DOHH2 (cell line): ENCODE measurements at regions not wholly inside any gene's neighbourhood (a gene's known extent, or its start where the extent isn't known, plus 50 kb on each side); places are given as distances from the start of the nearest gene placed in this dataset.

ENCODE experiments used
- H3F3A ChIP-seq: fragments of 200-600 bp; sonication (generic), shearing (Covaris generic); 2 replicates; pipeline ENCODE4 v1.6.0; 2016; ENCODE audit warnings: antibody characterized with exemption, mild to moderate bottlenecking; ENCODE audit not compliant: control insufficient read depth, insufficient read depth
- H3K27ac ChIP-seq: fragments of 200-600 bp; sonication (generic); 2 replicates; pipeline ENCODE4 v1.5.1; 2014; ENCODE audit warnings: low read depth, mild to moderate bottlenecking, low read length, moderate library complexity
- H3K27me3 ChIP-seq: fragments of 200-600 bp; sonication (generic); 2 replicates; pipeline ENCODE4 v1.6.1; 2014; ENCODE audit warnings: mild to moderate bottlenecking, low read length, mixed read lengths; ENCODE audit not compliant: control insufficient read depth
- H3K36me3 ChIP-seq: fragments of 200-600 bp; sonication (generic); 2 replicates; pipeline ENCODE4 v1.6.1; 2014; ENCODE audit warnings: mild to moderate bottlenecking, low read length, moderate library complexity, mixed read lengths; ENCODE audit not compliant: control insufficient read depth
- H3K4me1 ChIP-seq: fragments of 200-600 bp; sonication (generic); 2 replicates; pipeline ENCODE4 v1.6.1; 2014; ENCODE audit warnings: mild to moderate bottlenecking, low read length, mixed read lengths; ENCODE audit not compliant: control insufficient read depth
- H3K4me2 ChIP-seq: fragments of 200-600 bp; sonication (generic); 2 replicates; pipeline ENCODE4 v1.6.0; 2014; ENCODE audit warnings: mild to moderate bottlenecking, low read length, moderate library complexity
- H3K4me3 ChIP-seq: fragments of 200-600 bp; sonication (generic); 2 replicates; pipeline ENCODE4 v1.5.1; 2014; ENCODE audit warnings: mild to moderate bottlenecking, low read length, mixed read lengths
- H3K79me2 ChIP-seq: fragments of 200-600 bp; sonication (generic); 2 replicates; pipeline ENCODE4 v1.6.1; 2014; ENCODE audit warnings: mild to moderate bottlenecking, low read length, mixed read lengths; ENCODE audit not compliant: control insufficient read depth
- H3K9me2 ChIP-seq: fragments of 200-600 bp; sonication (generic); replicated peaks from 2 replicates; pipeline ENCODE4 v1.6.1; 2014; ENCODE audit warnings: mild to moderate bottlenecking, low read length, mixed read lengths; ENCODE audit not compliant: control insufficient read depth
- H3K9me3 ChIP-seq: fragments of 200-600 bp; sonication (generic); 2 replicates; pipeline ENCODE4 v1.6.1; 2014; ENCODE audit warnings: antibody characterized with exemption, low read length, mixed read lengths; ENCODE audit not compliant: control insufficient read depth, insufficient read depth
- H4K20me1 ChIP-seq: fragments of 200-600 bp; sonication (generic); 2 replicates; pipeline ENCODE4 v1.6.0; 2014; ENCODE audit warnings: low read depth, mild to moderate bottlenecking, antibody characterized with exemption, low read length, moderate library complexity; ENCODE audit not compliant: control insufficient read depth, insufficient read depth
- CTCF ChIP-seq: fragments of 200-600 bp; sonication (generic); IDR thresholded peaks from one replicate; pipeline ENCODE4 v1.5.1; 2014; ENCODE audit warnings: antibody characterized with exemption, mild to moderate bottlenecking, low read depth, low read length; ENCODE audit not compliant: poor library complexity, severe bottlenecking
- EZH2phosphoT487 ChIP-seq: fragments of 200-600 bp; sonication (generic); IDR thresholded peaks from 2 replicates; pipeline ENCODE4 v1.6.1; 2017; ENCODE audit warnings: borderline replicate concordance, mild to moderate bottlenecking, antibody characterized with exemption, low read length, moderate library complexity, mixed read lengths

- Histone ChIP-seq H3K4me3 (no peak overlapping the region), H3K27me3 (no peaks in the 10 kb centered on the region), H3K4me2 (no peak overlapping the region), H3K36me3 (no peaks in the 10 kb centered on the region), H3K4me1 (no peaks in the 10 kb centered on the region), H3K79me2 (no peaks in the 10 kb centered on the region), H3K9me3 (no peaks in the 10 kb centered on the region), H3K27ac (no peak overlapping the region), H3K9me2 (no peaks in the 10 kb centered on the region), H4K20me1 (no peaks in the 10 kb centered on the region), H3F3A (no peaks in the 10 kb centered on the region)
- TF ChIP-seq CTCF (no peak), EZH2phosphoT487 (no peak)
Measured at GRCh38 chr12:75699728-75700496, 188.5 kb upstream of the KRR1 start.

GRCh38 chr12:75699251-75699650 is 187.8 kb upstream of the KRR1 start:
- Histone ChIP-seq H3K36me3 (no peaks in the 10 kb centered on the region), H3K9me3 (no peaks in the 10 kb centered on the region)

GRCh38 chr12:75698052-75698451 is 186.6 kb upstream of the KRR1 start:
- no peaks in the 10 kb centered on the region for H3K36me3 ChIP-seq
- TF ChIP-seq EZH2phosphoT487 = no peak
- TF ChIP-seq CTCF = no peak
- no peaks in the 10 kb centered on the region for H3K9me3 ChIP-seq
- H3K4me1 ChIP-seq = no peaks in the 10 kb centered on the region
- H3K27me3 ChIP-seq = no peaks in the 10 kb centered on the region
- H3K79me2 ChIP-seq = no peaks in the 10 kb centered on the region
- H3F3A ChIP-seq = no peaks in the 10 kb centered on the region
- H3K9me2 ChIP-seq = no peaks in the 10 kb centered on the region
- no peak overlapping the region for H3K4me2 ChIP-seq
- H3K4me3 ChIP-seq = no peak overlapping the region
- H3K27ac ChIP-seq = no peak overlapping the region
- H4K20me1 ChIP-seq = no peaks in the 10 kb centered on the region

More at GRCh38 chr12:75699251-75699650, 187.8 kb upstream of the KRR1 start:
- Histone ChIP-seq H3K27me3 (no peaks in the 10 kb centered on the region), H3K27ac (no peak overlapping the region), H3K4me1 (no peaks in the 10 kb centered on the region), H3K9me2 (no peaks in the 10 kb centered on the region), H4K20me1 (no peaks in the 10 kb centered on the region), H3K79me2 (no peaks in the 10 kb centered on the region), H3K4me3 (no peak overlapping the region), H3K4me2 (no peak overlapping the region), H3F3A (no peaks in the 10 kb centered on the region)
- no peak for TF ChIP-seq EZH2phosphoT487
- TF ChIP-seq CTCF = no peak
